H1 (cell line): ENCODE measurements at regions not wholly inside any gene's neighbourhood (a gene's known extent, or its start where the extent isn't known, plus 50 kb on each side); places are given as distances from the start of the nearest gene placed in this dataset.

ENCODE experiments used
- CBX5 ChIP-seq: fragments of 300-800, 300-1000 bp; sonication (generic); IDR thresholded peaks from 2 replicates; pipeline ENCODE4 v1.7.1; 2016; ENCODE audit warnings: antibody characterized with exemption, low read length, low read depth
- EGR1 ChIP-seq: IDR thresholded peaks from 2 replicates; pipeline ENCODE4 v1.6.1; 2011; ENCODE audit warnings: low read depth, low read length, borderline replicate concordance
- GABPA ChIP-seq: IDR thresholded peaks from 2 replicates; pipeline ENCODE4 v1.6.1; 2011; ENCODE audit warnings: mild to moderate bottlenecking, low read length, moderate library complexity, borderline replicate concordance; ENCODE audit not compliant: insufficient read depth
- POLR2A ChIP-seq, 2 experiments: IDR thresholded peaks; 1 replicate in 1 of 2; 2 replicates in 1 of 2; pipeline ENCODE4 v1.6.1; 2011; ENCODE audit warnings: low read depth in 2 of 2, low read length in 2 of 2, mild to moderate bottlenecking in 2 of 2; ENCODE audit errors: control extremely low read depth in 1 of 2
- SP1 ChIP-seq: IDR thresholded peaks from 2 replicates; pipeline ENCODE4 v1.6.1; 2011; ENCODE audit warnings: low read depth, low read length
- TAF1 ChIP-seq: IDR thresholded peaks from 2 replicates; pipeline ENCODE4 v1.6.1; 2011; ENCODE audit warnings: mild to moderate bottlenecking, low read depth, low read length
- TF ChIP-seq, protein P1 (sequence below), 3 experiments: IDR thresholded peaks; 1 replicate in 2 of 3; 2 replicates in 1 of 3; pipeline versions ENCODE4 v1.5.1 to v1.6.1; 2011; ENCODE audit warnings: low read length in 3 of 3, mild to moderate bottlenecking in 3 of 3, inconsistent platforms in 2 of 3, low read depth in 1 of 3, moderate library complexity in 1 of 3; ENCODE audit not compliant: insufficient read depth in 1 of 3; ENCODE audit errors: control extremely low read depth in 1 of 3

DNA sequence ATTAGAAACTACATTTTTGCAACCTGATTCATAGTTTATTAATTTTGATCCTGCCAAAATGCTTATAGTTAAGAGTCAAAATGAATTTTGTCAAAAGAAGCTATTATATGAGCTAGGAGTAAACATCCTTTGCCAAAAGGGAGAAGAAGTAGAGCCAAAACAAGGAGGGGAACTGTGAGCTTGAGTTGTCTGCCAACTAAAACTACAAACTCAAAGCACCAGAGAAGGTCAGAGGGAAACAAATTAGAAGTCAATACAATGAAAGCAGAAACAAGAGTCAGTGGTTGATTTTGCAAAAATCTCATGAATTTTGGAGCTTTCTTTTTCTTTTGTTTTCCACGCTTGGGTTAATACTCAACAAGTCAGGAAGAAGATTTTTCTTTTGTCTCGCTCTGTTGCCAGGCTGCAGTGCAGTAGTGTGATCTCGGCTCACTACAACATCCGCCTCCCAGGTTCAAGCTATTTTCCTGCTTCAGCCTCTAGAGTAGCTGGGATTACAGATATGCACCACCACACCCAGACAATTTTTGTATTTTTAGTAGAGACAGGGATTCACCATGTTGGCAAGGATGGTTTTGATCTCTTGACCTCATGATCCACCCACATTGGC lies 508.5 kb downstream of the RIT2 start:
- TF ChIP-seq, protein P1, sequence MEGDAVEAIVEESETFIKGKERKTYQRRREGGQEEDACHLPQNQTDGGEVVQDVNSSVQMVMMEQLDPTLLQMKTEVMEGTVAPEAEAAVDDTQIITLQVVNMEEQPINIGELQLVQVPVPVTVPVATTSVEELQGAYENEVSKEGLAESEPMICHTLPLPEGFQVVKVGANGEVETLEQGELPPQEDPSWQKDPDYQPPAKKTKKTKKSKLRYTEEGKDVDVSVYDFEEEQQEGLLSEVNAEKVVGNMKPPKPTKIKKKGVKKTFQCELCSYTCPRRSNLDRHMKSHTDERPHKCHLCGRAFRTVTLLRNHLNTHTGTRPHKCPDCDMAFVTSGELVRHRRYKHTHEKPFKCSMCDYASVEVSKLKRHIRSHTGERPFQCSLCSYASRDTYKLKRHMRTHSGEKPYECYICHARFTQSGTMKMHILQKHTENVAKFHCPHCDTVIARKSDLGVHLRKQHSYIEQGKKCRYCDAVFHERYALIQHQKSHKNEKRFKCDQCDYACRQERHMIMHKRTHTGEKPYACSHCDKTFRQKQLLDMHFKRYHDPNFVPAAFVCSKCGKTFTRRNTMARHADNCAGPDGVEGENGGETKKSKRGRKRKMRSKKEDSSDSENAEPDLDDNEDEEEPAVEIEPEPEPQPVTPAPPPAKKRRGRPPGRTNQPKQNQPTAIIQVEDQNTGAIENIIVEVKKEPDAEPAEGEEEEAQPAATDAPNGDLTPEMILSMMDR (IDR thresholded peaks at IDR 0.05; ENCODE audit: control extremely low read depth in 1 of 3, insufficient read depth in 1 of 3, low read depth in 1 of 3, low read length in 3 of 3) = no peak
- TF ChIP-seq POLR2A (IDR thresholded peaks at IDR 0.05; ENCODE audit: control extremely low read depth in 1 of 2, low read depth in 2 of 2, low read length in 2 of 2) (no peak), TAF1 (no peak), EGR1 (no peak), CBX5 (no peak), SP1 (no peak), GABPA (no peak)
